H9 (cell line): ENCODE measurements at regions not wholly inside any gene's neighbourhood (a gene's known extent, or its start where the extent isn't known, plus 50 kb on each side); places are given as distances from the start of the nearest gene placed in this dataset.

Source experiments
- DNase-seq: peaks from one replicate; pipeline ENCODE4 v3.0.0-alpha.2; 2017
- H2AFZ ChIP-seq: one replicate; pipeline ENCODE4 v1.6.1; 2013; ENCODE audit warnings: mild to moderate bottlenecking, low read length, control low read depth, moderate library complexity
- H2AK5ac ChIP-seq: 2 replicates; pipeline ENCODE4 v1.6.1; 2013; ENCODE audit warnings: low read length, control low read depth, mixed read lengths; ENCODE audit not compliant: insufficient read length
- H2BK120ac ChIP-seq: one replicate; pipeline ENCODE4 v1.6.1; 2013; ENCODE audit warnings: low read depth, mild to moderate bottlenecking, low read length, control low read depth, inconsistent platforms; ENCODE audit not compliant: poor library complexity, severe bottlenecking
- H2BK12ac ChIP-seq: 2 replicates; pipeline ENCODE4 v1.6.1; 2013; ENCODE audit warnings: low read length, control low read depth, mixed read lengths, low read depth; ENCODE audit not compliant: insufficient read length
- H2BK15ac ChIP-seq: 2 replicates; pipeline ENCODE4 v1.6.1; 2013; ENCODE audit warnings: low read depth, low read length, control low read depth
- H2BK20ac ChIP-seq: one replicate; pipeline ENCODE4 v1.6.1; 2013; ENCODE audit warnings: low read depth, mild to moderate bottlenecking, low read length, control low read depth, inconsistent platforms; ENCODE audit not compliant: poor library complexity, severe bottlenecking
- H2BK5ac ChIP-seq: 2 replicates; pipeline ENCODE4 v1.6.1; 2013; ENCODE audit warnings: low read length, control low read depth, mixed read lengths; ENCODE audit not compliant: insufficient read length
- H3K14ac ChIP-seq: 2 replicates; pipeline ENCODE4 v1.6.1; 2013; ENCODE audit warnings: low read length, control low read depth; ENCODE audit not compliant: insufficient read depth
- H3K18ac ChIP-seq: 2 replicates; pipeline ENCODE4 v1.6.1; 2013; ENCODE audit warnings: low read depth, mild to moderate bottlenecking, mixed read lengths, low read length, control low read depth; ENCODE audit not compliant: insufficient read length
- H3K23ac ChIP-seq: 2 replicates; pipeline ENCODE4 v1.6.1; 2013; ENCODE audit warnings: low read length, control low read depth, mixed read lengths, low read depth; ENCODE audit not compliant: insufficient read length
- H3K23me2 ChIP-seq: 2 replicates; pipeline ENCODE4 v1.6.1; 2013; ENCODE audit warnings: low read depth, mild to moderate bottlenecking, mixed read lengths, low read length, control low read depth; ENCODE audit not compliant: insufficient read length, poor library complexity, severe bottlenecking
- H3K27ac ChIP-seq: 2 replicates; pipeline ENCODE4 v1.5.1; 2013; ENCODE audit warnings: low read length, control low read depth, mixed read lengths, low read depth; ENCODE audit not compliant: insufficient read length
- H3K27me3 ChIP-seq: 2 replicates; pipeline ENCODE4 v1.6.1; 2013; ENCODE audit warnings: low read length, control low read depth, inconsistent platforms; ENCODE audit not compliant: insufficient read depth
- H3K4ac ChIP-seq: 2 replicates; pipeline ENCODE4 v1.6.1; 2013; ENCODE audit warnings: low read depth, mild to moderate bottlenecking, control low read depth, inconsistent platforms, low read length, moderate library complexity
- H3K4me1 ChIP-seq: 2 replicates; pipeline ENCODE4 v1.6.1; 2013; ENCODE audit warnings: low read length, control low read depth, inconsistent platforms; ENCODE audit not compliant: insufficient read depth
- H3K4me2 ChIP-seq: 2 replicates; pipeline ENCODE4 v1.6.1; 2013; ENCODE audit warnings: low read length, control low read depth, mixed read lengths; ENCODE audit not compliant: insufficient read length, insufficient read depth
- H3K56ac ChIP-seq: 2 replicates; pipeline ENCODE4 v1.6.1; 2013; ENCODE audit warnings: low read depth, mild to moderate bottlenecking, mixed read lengths, low read length, control low read depth; ENCODE audit not compliant: insufficient read length
- H3K79me1 ChIP-seq: 2 replicates; pipeline ENCODE4 v1.6.1; 2013; ENCODE audit warnings: low read depth, mild to moderate bottlenecking, moderate library complexity, low read length, control low read depth, inconsistent platforms; ENCODE audit not compliant: insufficient read depth, poor library complexity, severe bottlenecking
- H3K79me2 ChIP-seq: 2 replicates; pipeline ENCODE4 v1.6.1; 2013; ENCODE audit warnings: low read length, control low read depth, inconsistent platforms; ENCODE audit not compliant: insufficient read depth
- H3K9ac ChIP-seq: 2 replicates; pipeline ENCODE4 v1.6.1; 2013; ENCODE audit warnings: low read length, control low read depth, mixed read lengths; ENCODE audit not compliant: insufficient read length; ENCODE audit errors: extremely low read depth
- H3K9me3 ChIP-seq: one replicate; pipeline ENCODE4 v1.6.1; 2013; ENCODE audit warnings: low read depth, low read length, inconsistent platforms; ENCODE audit not compliant: control insufficient read depth
- H3T11ph ChIP-seq: one replicate; pipeline ENCODE4 v1.6.1; 2013; ENCODE audit warnings: mild to moderate bottlenecking, low read length, control low read depth, inconsistent platforms
- H4K20me1 ChIP-seq: one replicate; pipeline ENCODE4 v1.6.1; 2013; ENCODE audit not compliant: control insufficient read depth, insufficient read length, insufficient read depth
- H4K5ac ChIP-seq: 2 replicates; pipeline ENCODE4 v1.6.1; 2013; ENCODE audit warnings: low read depth, mild to moderate bottlenecking, mixed read lengths, low read length, control low read depth; ENCODE audit not compliant: insufficient read length
- H4K8ac ChIP-seq: replicated peaks from 2 replicates; pipeline ENCODE4 v1.6.1; 2013; ENCODE audit warnings: low read length, control low read depth, mixed read lengths, low read depth; ENCODE audit not compliant: insufficient read length
- H4K91ac ChIP-seq: 2 replicates; pipeline ENCODE4 v1.6.1; 2013; ENCODE audit warnings: low read depth, mild to moderate bottlenecking, moderate library complexity, mixed read lengths, low read length, control low read depth; ENCODE audit not compliant: insufficient read length
- H3K27ac Mint-ChIP-seq, 3 experiments: 2 replicates in 2 of 3; 3 replicates in 1 of 3; pipeline ENCODE4 v1.8.0; 2020 to 2021; ENCODE audit warnings: mixed read lengths in 3 of 3, mild to moderate bottlenecking in 1 of 3, moderate library complexity in 1 of 3
- H3K27me3 Mint-ChIP-seq: 2 replicates; pipeline ENCODE4 v1.8.0; 2021; ENCODE audit warnings: low read depth, mild to moderate bottlenecking, moderate library complexity, mixed read lengths
- H3K36me3 Mint-ChIP-seq, 3 experiments: 2 replicates in 2 of 3; 3 replicates in 1 of 3; pipeline ENCODE4 v1.8.0; 2020 to 2021; ENCODE audit warnings: low read depth in 3 of 3, mixed read lengths in 3 of 3; ENCODE audit not compliant: insufficient read depth in 1 of 3
- H3K4me1 Mint-ChIP-seq, 2 experiments: 2 replicates each; pipeline ENCODE4 v1.8.0; 2020; ENCODE audit warnings: mixed read lengths in 2 of 2
- H3K4me3 Mint-ChIP-seq, 2 experiments: 2 replicates in 1 of 2; 3 replicates in 1 of 2; pipeline ENCODE4 v1.8.0; 2020 to 2021; ENCODE audit warnings: mild to moderate bottlenecking in 2 of 2, mixed read lengths in 2 of 2, moderate library complexity in 1 of 2
- H3K9me3 Mint-ChIP-seq, 2 experiments: 2 replicates in 1 of 2; 3 replicates in 1 of 2; pipeline ENCODE4 v1.8.0; 2020; ENCODE audit warnings: mild to moderate bottlenecking in 2 of 2, mixed read lengths in 2 of 2, moderate library complexity in 1 of 2
- WGBS: extraction: QIAGEN DNeasy Blood & Tissue Kit; methylation state at CpG from one replicate; pipeline ENCODE4 v1.1.7; 2013; ENCODE audit warnings: missing lambda C conversion rate, low lambda C conversion rate, mixed read lengths; ENCODE audit not compliant: insufficient read length; ENCODE audit errors: extremely low coverage; 5-methylcytosine and 5-hydroxymethylcytosine counted together
- TF ChIP-seq, protein P1 (sequence below): fragments of 200-600 bp; sonication (generic); conservative IDR thresholded peaks from 3 replicates; pipeline ENCODE4 v1.8.0; 2021; ENCODE audit warnings: antibody characterized with exemption, mild to moderate bottlenecking

DNA sequence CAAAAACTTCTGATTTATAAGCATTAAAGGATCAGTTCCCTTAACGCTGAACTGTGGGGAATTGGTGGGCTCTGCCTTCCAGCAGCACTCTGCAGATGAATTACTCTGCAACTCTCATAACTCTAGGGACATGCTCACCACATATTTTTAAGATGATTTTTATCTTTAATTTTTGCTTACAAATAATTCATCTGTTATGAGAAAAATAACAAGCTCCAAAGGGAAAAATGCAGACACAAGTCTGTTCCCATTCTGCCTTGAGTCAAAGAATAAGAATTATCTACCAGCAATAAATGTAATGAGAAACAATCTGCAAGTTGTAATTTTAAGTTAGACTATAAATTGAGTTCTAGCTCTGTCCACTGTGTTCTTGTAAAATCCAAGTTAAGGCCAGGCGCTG lies 133.1 kb upstream of the MDM1 start:
- Histone ChIP-seq H3T11ph (no peak overlapping the region), H3K23me2 (no peaks in the 10 kb centered on the region), H4K5ac (no peak overlapping the region), H3K14ac (no peak overlapping the region), H3K23ac (no peak overlapping the region), H2BK15ac (no peak overlapping the region), H2AFZ (no peak overlapping the region), H2BK20ac (no peak overlapping the region), H3K18ac (no peak overlapping the region), H3K56ac (no peak overlapping the region), H2BK5ac (no peak overlapping the region), H3K4me1 (no peaks in the 10 kb centered on the region), H4K8ac (no peak overlapping the region), H3K79me1 (no peaks in the 10 kb centered on the region), H4K91ac (no peak overlapping the region), H3K4me2 (no peak overlapping the region), H3K27ac (no peak overlapping the region), H2AK5ac (no peak overlapping the region), H3K9ac (no peak overlapping the region), H3K27me3 (no peaks in the 10 kb centered on the region), H4K20me1 (no peaks in the 10 kb centered on the region), H2BK120ac (no peak overlapping the region), H2BK12ac (no peak overlapping the region), H3K9me3 (no peaks in the 10 kb centered on the region), H3K79me2 (no peaks in the 10 kb centered on the region), H3K4ac (no peak overlapping the region)
- TF ChIP-seq, protein P1, sequence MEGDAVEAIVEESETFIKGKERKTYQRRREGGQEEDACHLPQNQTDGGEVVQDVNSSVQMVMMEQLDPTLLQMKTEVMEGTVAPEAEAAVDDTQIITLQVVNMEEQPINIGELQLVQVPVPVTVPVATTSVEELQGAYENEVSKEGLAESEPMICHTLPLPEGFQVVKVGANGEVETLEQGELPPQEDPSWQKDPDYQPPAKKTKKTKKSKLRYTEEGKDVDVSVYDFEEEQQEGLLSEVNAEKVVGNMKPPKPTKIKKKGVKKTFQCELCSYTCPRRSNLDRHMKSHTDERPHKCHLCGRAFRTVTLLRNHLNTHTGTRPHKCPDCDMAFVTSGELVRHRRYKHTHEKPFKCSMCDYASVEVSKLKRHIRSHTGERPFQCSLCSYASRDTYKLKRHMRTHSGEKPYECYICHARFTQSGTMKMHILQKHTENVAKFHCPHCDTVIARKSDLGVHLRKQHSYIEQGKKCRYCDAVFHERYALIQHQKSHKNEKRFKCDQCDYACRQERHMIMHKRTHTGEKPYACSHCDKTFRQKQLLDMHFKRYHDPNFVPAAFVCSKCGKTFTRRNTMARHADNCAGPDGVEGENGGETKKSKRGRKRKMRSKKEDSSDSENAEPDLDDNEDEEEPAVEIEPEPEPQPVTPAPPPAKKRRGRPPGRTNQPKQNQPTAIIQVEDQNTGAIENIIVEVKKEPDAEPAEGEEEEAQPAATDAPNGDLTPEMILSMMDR: no peak
- H3K27ac Mint-ChIP-seq: no peak overlapping the region
- H3K4me1 Mint-ChIP-seq: peaks cover 2 to 7% of the 10 kb centered on the region in 2 experiments; a peak in 3 of 4 replicates
- H3K36me3 Mint-ChIP-seq: no peaks in the 10 kb centered on the region
- no peak overlapping the region for H3K4me3 Mint-ChIP-seq
- H3K27me3 Mint-ChIP-seq: peaks cover 3% of the 10 kb centered on the region
- no peak for DNase-seq
- no peaks in the 10 kb centered on the region for H3K9me3 Mint-ChIP-seq
- WGBS: no CpG with 5 or more reads among the region's 2 CpGs
